H1 (cell line): ENCODE measurements at regions not wholly inside any gene's neighbourhood (a gene's known extent, or its start where the extent isn't known, plus 50 kb on each side); places are given as distances from the start of the nearest gene placed in this dataset.

ENCODE experiments used
- PHF8 ChIP-seq: fragments of 200-600 bp; sonication (generic); conservative IDR thresholded peaks from 2 replicates; pipeline ENCODE4 v1.7.1; 2012; ENCODE audit warnings: low read depth, mild to moderate bottlenecking, inconsistent platforms, low read length, moderate library complexity

DNA sequence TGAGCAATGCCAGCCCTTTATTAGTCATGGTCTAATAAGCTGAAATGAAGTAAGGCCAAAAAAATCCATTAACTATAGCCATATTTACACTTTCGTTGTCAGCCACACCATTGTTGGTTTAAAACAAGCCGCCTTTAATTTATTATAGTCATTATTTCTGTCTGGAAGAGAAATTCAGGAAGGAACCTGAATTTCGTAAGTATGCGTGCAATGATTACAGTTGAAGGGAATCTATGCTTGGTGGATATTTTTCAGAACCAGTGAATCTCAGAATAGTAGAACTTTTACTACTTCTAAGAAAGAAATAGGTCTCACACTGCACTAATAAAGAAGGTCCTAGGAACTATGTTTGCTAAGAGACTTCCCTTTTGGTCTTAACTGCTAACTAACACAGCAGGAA lies 59.1 kb downstream of the FAM43A start (continued):
- no peak for TF ChIP-seq PHF8
